Body of pancreas (tissue), 4 donors: ENCODE measurements at regions not wholly inside any gene's neighbourhood (a gene's known extent, or its start where the extent isn't known, plus 50 kb on each side); places are given as distances from the start of the nearest gene placed in this dataset.

Source experiments
- CTCF ChIP-seq, 7 experiments: fragments of 450-650 bp in 4 of 7; fragments of 200-600 bp in 3 of 7; sonication (generic) in 3 of 7; IDR thresholded peaks; one replicate each; pipeline ENCODE4 v1.5.1; 2016 to 2019; ENCODE audit warnings: antibody characterized with exemption in 7 of 7
- POLR2A ChIP-seq, 3 donors: fragments of 450-650 bp; IDR thresholded peaks; one replicate each; pipeline ENCODE4 v1.6.1; 2016; ENCODE audit warnings: antibody characterized with exemption in 3 of 3, mild to moderate bottlenecking in 2 of 3

DNA sequence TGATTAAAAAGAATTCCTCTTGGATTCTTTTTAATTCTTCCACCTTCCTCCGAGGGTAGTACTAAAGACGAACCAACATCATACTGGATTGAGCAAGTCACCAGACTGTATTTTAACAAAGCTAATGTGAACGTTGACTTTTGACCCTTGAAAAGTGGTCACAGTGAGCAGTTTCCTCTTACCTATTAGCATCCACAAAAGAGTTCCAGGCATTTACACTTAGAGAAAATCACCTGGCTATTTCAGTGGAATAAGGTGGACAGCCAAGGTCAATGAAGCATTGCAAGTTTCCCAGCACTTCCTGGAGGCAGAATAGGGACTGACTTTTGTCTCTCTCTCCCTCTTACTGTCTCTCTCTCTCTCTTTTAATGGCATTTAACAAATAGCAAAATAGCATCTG, 145.1 kb upstream of the DAB2 start:
- no peak for TF ChIP-seq POLR2A (IDR thresholded peaks at IDR 0.05)
- TF ChIP-seq CTCF (IDR thresholded peaks at IDR 0.05), result no peak
